Cardiac muscle cell (in vitro differentiated cells and primary cell): ENCODE measurements at regions not wholly inside any gene's neighbourhood (a gene's known extent, or its start where the extent isn't known, plus 50 kb on each side); places are given as distances from the start of the nearest gene placed in this dataset.
"Not testable (repeated sequence)": the region's sequence is repeated elsewhere in the genome, so short reads cannot be mapped to it uniquely, and the experiment has no call there.

Source experiments
- DNase-seq, 2 donors: peaks; one replicate each; pipeline versions ENCODE4 v3.0.0 to v3.0.0-alpha.2; 2010 to 2017; ENCODE audit warnings: low read depth in 1 of 2, low spot score in 1 of 2
- H3K27ac ChIP-seq: fragments of 200-600 bp; sonication (generic); 2 replicates; pipeline ENCODE4 v1.5.1; 2016
- H3K27me3 ChIP-seq: fragments of 200-600 bp; sonication (generic); 2 replicates; pipeline ENCODE4 v1.6.0; 2016; ENCODE audit warnings: control low read depth
- H3K36me3 ChIP-seq: fragments of 200-600 bp; sonication (generic); 2 replicates; pipeline ENCODE4 v1.5.1; 2016; ENCODE audit warnings: control low read depth
- H3K4me1 ChIP-seq: fragments of 200-600 bp; sonication (generic); 2 replicates; pipeline ENCODE4 v1.8.1; 2017; ENCODE audit warnings: low read depth, mild to moderate bottlenecking, mixed run types
- H3K4me3 ChIP-seq: fragments of 200-600 bp; sonication (generic); 2 replicates; pipeline ENCODE4 v1.5.1; 2016; ENCODE audit warnings: mild to moderate bottlenecking
- H3K9me3 ChIP-seq: fragments of 200-600 bp; sonication (generic); 2 replicates; pipeline ENCODE4 v1.5.1; 2017; ENCODE audit warnings: low read depth, mild to moderate bottlenecking, control low read depth
- CTCF ChIP-seq: IDR thresholded peaks from 2 replicates; pipeline ENCODE4 v1.5.1; 2012; ENCODE audit warnings: low read depth, mild to moderate bottlenecking, low read length

- H3K27ac ChIP-seq, result no peak overlapping the region
- DNase-seq, result no peak
- H3K4me3 ChIP-seq, result no peak overlapping the region
- H3K36me3 ChIP-seq, result no peaks in the 10 kb centered on the region
- no peaks in the 10 kb centered on the region for H3K4me1 ChIP-seq
- no peaks in the 10 kb centered on the region for H3K27me3 ChIP-seq
- no peak for TF ChIP-seq CTCF
- H3K9me3 ChIP-seq, result no peaks in the 10 kb centered on the region
Measured at GRCh38 chr12:25884920-25885234, 73.6 kb upstream of the RASSF8 start.

GRCh38 chr12:25886396-25886795 is 72.1 kb upstream of the RASSF8 start:
- Histone ChIP-seq H3K36me3 (no peaks in the 10 kb centered on the region), H3K9me3 (no peaks in the 10 kb centered on the region), H3K4me3 (no peak overlapping the region), H3K27me3 (no peaks in the 10 kb centered on the region), H3K4me1 (no peaks in the 10 kb centered on the region), H3K27ac (no peak overlapping the region)
- no peak for TF ChIP-seq CTCF
- no peak for DNase-seq

- Histone ChIP-seq H3K4me1 (no peaks in the 10 kb centered on the region), H3K27me3 (no peaks in the 10 kb centered on the region), H3K9me3 (no peaks in the 10 kb centered on the region), H3K36me3 (no peaks in the 10 kb centered on the region), H3K27ac (no peak overlapping the region), H3K4me3 (no peak overlapping the region)
- TF ChIP-seq CTCF, result no peak
- no peak for DNase-seq
Measured at GRCh38 chr12:25887367-25887766, 71.1 kb upstream of the RASSF8 start.

- Histone ChIP-seq H3K27me3 (no peaks in the 10 kb centered on the region), H3K4me3 (no peak overlapping the region)
- DNase-seq, result no peak
Measured at GRCh38 chr12:25889185-25889584, 69.3 kb upstream of the RASSF8 start.

GRCh38 chr12:25891095-25891494 is 67.4 kb upstream of the RASSF8 start:
- H3K27me3 ChIP-seq, H3K9me3 ChIP-seq, H3K27ac ChIP-seq, H3K36me3 ChIP-seq, DNase-seq, H3K4me3 ChIP-seq, H3K4me1 ChIP-seq: not testable (repeated sequence)

More at GRCh38 chr12:25889185-25889584, 69.3 kb upstream of the RASSF8 start:
- no peak for TF ChIP-seq CTCF
- H3K36me3 ChIP-seq, result no peaks in the 10 kb centered on the region
- no peaks in the 10 kb centered on the region for H3K4me1 ChIP-seq
- no peak overlapping the region for H3K27ac ChIP-seq
- no peaks in the 10 kb centered on the region for H3K9me3 ChIP-seq

GRCh38 chr12:25894759-25895158 is 63.7 kb upstream of the RASSF8 start:
- Histone ChIP-seq H3K27me3 (no peaks in the 10 kb centered on the region), H3K4me1 (no peaks in the 10 kb centered on the region), H3K4me3 (no peak overlapping the region), H3K36me3 (no peaks in the 10 kb centered on the region), H3K27ac (no peak overlapping the region), H3K9me3 (no peaks in the 10 kb centered on the region)
- DNase-seq, result no peak
- no peak for TF ChIP-seq CTCF
